NCI-H345 treated with DMSO at 0.1 percent for 48 hours (cell line): ENCODE measurements at regions not wholly inside any gene's neighbourhood (a gene's known extent, or its start where the extent isn't known, plus 50 kb on each side); places are given as distances from the start of the nearest gene placed in this dataset.
"Not testable (repeated sequence)": the region's sequence is repeated elsewhere in the genome, so short reads cannot be mapped to it uniquely, and the experiment has no call there.

Source experiments
- DNase-seq: peaks from one replicate; lab custom pipeline; 2025; ENCODE audit not compliant: unreplicated experiment; lab: John Stamatoyannopoulos, UW

DNA sequence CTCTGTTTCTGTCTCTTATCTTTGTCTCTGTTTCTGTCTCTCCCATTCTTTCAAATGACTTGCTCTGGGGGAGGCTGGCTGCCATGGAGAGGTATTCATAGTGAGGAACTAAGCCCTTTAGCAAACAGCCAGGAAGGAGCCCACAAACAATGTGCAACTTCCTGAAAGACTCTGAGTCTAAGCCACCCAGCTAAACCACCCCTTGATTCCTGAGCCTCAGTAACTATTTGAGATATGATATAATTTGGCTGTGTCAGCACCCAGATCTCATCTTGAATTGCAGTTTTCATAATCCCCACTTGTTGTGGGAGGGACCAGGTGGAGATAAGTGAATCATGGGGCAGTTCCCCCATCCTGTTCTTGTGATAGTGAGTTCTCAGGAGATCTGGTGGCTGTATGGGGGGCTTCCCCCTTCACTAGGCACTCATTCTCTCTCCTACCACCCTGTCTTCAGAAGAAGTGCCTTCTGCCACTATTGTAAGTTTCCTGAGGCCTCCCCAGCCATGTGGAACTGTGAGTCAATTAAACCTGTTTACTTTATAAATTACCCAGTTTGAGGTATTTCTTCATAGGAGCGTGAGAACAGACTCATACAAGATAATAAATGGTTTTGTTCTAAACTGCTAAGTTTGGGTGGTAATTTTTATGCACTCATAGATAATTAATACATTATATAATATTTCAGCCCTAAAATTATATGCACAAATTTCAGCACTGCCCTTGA is 121.2 kb upstream of the FOXP2 start:
- no peak for DNase-seq

DNA sequence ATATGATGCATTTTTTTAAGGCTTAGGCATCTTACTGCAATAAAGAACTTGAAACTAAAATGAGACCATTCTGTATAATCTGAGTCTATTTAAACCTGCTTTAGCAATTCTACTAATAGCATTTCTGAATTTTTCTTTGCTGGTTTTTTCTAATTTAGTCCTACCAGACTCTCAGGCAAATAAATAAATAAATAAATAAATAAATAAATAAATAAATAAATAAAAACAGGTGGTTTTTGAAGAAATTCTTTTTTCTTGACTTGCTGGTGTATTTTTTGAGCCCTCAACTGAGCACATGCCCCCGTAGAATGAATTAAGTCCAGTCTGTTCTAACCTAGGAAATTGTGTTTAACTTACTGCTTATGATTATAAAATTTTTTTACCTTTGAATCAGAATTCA is 134.7 kb upstream of the FOXP2 start:
- DNase-seq = no peak

DNA sequence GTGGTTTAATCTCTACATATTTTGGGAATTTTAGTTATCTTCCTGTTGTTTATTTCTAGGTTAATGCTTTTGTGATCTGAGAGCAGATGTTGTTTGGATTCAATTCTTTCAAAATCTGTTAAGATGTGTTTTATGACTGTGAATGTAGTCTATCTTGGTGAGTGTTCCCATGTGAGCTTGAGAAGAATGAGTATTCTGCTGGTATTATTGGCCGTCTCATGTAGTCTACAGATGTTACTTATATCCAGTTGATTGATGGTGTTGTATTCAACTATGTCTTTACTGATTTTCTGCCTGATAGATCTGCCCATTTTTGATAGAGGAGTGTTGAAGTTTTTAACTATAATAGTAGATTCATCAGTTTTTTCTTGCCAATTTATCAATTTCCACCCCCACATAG is 141.4 kb upstream of the FOXP2 start:
- no peak for DNase-seq

DNA sequence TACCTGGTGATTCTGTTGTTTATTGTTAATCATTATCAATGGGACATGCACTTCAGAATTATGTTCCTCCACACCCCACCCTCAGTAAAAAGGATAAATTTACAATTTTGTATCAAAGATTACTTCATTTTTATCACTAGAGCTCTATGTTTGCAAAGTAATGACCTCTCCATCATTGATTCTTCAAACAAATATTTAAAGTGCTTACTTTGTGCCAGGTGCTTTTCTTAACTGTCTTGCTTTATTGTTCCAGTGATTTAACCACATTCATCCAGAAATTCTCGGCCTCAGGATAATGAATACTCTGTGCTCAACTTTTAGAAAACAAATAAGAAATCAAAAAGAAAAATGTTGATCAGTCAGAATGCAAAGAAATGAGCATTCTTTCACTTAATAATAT is 144.9 kb upstream of the FOXP2 start:
- no peak for DNase-seq

DNA sequence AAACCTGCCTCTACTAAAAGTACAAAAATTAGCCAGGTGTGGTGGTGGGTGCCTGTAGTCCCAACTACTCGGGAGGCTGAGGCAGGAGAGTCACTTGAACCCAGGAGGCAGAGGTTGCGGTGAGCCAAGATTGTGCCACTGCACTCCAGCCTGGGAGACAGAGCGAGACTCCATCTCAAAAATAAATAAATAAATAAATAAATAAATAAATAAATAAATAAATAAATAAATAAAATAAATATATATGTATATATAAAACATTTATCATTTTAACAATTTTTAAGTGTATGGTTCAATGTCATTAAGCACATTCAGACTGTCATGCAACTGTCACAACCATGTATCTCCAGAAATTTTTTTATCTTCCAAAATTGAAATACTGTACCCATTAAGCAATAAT is 147.1 kb upstream of the FOXP2 start:
- not testable (repeated sequence) for DNase-seq

DNA sequence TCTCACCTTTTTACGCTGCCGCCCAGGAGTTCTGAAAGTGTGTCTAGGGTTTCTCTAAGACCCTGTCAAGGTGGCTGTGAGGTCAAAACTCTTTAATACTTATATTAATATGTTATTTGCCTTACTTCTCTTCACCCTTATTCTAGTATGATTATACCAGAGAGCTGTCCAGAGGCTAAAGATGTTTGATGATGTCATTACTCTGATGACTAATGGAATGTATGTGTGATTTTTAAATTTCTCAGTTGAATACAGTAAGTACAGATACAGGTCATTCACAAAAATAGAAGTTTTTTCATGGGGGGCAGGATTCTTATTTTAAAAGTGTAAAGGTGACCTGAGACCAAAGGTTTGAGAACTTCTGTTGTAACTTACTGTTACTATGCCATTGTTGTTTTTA is 150.6 kb upstream of the FOXP2 start:
- DNase-seq = no peak

DNA sequence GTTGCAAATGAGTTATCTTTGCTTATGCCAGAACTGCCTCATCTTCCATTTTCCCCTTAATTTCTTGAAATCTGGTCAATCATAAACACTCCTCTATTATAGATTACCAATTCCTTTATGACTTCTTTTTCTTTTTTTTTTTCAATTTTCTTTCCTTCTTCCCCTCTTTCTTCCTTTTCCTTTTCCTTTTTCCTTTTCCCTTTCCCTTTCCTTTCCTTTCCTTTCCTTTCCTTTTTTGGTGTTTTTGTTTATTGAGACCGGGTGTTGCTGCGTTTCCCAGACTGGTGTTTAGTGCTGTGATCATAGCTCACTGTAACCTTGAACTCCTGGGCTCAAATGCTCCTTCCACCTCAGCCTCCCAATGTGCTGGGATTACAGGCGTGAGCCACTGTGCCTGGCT is 151.4 kb upstream of the FOXP2 start:
- DNase-seq = no peak

DNA sequence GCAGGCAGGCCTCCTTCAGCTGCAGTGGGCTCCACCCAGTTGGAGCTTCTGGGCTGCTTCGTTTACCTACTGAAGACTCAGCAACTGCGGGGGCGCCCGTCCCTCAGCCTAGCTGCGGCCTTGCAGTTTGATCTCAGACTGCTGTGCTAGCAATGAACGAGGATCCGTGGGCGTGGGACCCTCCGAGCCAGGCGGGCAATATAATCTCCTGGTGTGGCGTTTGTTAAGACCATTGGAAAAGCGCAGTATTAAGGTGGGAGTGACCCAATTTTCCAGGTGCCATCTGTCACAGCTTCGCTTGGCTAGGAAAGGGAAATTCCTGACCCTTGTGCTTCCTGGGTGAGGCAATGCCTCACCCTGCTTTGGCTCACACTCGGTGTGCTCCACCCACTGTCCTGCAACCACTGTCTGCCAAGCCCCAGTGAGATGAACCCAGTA is 159.2 kb upstream of the FOXP2 start:
- DNase-seq = no peak

DNA sequence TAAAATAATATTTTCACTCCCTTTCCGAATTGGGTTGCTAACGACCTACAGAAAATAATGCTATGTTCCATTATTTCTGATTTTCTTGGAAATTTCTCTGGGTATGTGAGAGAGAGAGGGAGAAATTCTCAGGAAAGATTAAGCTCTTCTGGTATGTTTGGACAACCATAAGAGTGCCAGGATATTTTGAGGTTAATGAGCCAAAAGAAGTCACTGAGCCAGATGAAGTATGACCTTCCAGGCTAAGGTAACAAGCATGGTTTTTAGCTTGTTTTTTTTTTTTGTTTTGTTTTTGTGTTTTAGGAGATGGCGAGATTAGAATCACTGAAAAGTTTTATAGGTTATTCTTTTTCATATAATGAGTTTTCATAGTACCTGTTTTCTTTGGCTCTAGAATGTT is 171.0 kb upstream of the FOXP2 start:
- no peak for DNase-seq

DNA sequence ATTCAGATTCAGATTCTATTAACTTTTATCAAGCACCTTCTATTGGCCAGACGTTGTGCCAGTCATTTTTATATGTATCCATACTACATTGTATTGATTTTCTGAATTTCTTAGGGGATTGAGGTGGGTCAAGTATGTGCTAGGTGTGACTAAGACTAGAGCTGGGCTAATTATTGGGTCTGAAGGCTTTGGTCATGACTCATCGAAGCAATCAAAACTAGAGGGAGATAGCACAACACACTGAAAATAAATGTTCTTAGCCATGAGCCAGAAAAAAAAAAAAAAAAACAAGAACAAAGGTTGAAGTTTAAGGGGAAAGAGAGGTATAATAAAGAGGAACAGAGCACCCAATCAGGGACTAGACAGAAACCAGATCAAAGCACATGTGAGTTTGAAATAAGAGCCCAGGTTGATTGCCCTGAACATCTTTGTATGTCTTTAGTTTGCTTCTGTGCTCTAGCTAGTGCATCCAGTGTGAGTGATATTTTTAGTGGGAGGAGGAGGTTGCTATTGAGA is 171.6 kb upstream of the FOXP2 start:
- DNase-seq = no peak

DNA sequence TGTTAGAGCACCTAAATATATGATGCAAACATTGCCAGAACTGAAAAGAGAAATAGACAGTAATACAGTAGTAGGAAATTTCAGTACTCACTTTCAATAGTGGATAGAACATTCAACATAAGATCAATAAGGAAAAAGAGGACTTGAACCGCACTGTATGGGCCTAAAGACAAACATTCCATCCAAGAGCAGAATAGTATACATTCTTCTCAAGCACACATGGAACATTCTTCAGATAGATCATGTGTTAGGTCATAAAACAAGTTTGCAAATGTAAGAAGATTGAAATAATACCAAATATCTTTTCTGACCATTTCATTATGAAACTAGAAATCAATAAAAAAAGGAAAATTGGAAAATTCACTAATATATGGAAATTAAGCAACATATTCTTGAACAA is 185.4 kb upstream of the FOXP2 start:
- no peak for DNase-seq

DNA sequence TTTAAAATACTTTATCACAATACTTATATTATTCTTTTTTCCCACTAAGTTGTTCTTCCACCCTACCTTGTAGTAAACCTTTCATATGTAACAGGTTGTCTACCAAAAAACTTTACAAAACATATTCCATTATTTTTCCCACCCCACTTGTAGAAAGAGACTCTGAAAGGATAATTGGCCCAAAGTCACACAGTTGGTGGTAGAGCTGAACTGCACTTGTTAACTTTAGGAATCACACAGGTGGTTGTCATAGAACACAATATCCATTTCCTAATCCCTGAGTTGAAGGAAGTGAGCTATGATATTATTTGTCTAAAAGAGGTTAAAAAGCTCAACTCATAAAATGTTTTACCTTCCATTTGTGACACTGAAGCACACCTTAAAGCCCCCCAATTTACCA is 188.8 kb upstream of the FOXP2 start:
- DNase-seq = no peak

DNA sequence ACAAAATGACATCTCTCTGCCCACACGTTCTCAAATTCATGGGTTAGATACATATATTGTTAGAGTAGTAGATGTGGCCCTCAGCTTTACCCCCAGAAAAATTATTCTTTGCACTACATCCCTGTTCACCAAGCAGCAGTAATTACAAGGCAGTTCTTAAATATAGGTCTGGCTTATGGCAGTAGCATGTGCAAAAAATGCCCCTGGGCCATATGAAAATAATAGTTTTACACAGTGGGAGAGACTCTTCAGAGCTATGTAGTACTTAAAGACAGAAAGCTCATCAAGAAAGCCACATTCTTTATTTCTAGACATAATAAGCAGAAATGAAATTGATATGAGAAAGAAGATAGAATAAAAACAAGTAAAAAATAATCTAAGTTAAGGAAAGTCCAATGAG is 196.3 kb upstream of the FOXP2 start:
- no peak for DNase-seq

DNA sequence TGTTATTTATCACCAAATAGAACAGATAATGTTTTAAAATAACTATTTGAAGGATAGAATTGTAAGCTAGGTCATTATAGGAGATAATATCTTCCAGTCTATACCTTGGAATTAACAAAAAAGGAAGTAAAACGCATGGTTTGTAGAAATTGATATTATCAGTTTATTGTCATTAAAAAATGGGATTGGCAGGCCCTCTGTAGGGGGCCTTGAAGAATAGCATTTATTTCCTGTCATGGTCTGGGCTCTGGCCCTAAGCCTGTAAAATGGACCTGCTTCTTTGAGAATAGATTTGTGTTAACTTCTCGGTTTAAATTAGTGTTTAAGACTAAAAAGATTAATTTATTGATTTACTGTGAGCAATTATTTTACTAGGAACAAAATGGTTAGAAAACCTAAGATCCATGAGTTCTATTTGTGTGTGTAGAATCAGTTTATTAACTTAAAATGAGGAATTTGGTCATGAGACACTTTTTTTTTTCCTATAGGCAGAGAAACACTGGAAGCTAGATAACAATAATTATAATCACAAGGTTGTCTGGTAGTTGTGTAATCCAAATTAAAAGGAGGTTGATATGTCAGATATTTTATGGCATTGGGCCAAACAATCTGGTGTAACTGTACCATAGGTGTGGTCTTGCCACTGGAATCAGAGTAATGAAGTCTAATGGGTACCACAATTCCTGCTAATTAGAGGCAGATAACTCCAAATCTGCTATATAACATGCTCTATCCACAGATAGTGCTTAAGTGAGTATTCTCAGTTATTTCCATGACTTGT is 197.4 kb upstream of the FOXP2 start:
- DNase-seq = no peak

DNA sequence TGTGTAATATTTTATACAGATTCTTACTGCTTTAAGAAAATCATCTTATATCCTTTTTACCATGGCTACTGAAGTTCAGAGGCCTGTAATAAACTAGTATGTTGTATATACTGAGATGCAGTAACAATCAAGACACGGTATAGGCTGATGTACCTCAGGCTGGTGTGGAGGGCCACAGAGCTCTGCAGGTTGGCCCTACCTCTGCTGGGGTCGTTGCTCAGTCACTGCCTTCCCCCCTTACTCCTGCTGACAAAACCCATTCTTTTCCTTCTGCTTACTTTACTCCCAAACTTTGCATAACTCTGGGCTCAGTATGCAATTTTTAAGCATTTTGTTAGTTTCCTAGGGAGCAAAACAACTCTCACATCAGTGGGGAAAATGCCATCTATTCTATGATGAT is 200.1 kb upstream of the FOXP2 start:
- DNase-seq = no peak

DNA sequence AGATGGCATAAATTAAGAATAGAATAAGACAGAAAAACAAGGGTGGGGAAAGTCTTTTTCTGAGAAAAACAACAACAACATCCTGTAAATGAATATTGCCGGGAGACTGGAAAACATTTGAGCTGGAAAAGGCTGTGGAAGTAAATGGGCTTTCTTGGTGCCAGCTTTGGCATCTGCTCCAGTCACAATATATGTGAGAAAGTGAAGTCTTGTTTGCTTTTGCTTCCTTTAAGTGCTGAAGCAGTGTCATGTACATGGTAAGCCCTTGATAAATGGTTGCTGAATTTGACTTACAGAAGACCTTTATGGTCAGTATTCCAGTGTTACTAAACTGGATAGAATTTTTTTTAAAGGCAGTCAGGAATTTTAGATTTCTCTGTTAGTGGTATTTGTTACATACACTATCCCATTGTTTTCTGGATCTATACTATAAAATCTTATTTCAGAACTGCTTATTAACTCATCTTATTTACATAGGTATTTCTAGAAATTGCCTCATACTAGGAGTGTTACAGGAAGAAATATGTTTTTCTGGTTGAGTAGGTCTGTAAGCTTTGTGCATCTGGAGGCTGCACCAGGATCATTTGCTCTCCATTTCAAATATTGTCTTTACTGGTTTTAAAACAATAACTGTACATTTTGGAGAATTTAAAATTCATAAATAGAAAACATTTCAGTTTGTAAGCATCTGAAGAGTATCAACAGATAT is 201.7 kb upstream of the FOXP2 start:
- DNase-seq = no peak

DNA sequence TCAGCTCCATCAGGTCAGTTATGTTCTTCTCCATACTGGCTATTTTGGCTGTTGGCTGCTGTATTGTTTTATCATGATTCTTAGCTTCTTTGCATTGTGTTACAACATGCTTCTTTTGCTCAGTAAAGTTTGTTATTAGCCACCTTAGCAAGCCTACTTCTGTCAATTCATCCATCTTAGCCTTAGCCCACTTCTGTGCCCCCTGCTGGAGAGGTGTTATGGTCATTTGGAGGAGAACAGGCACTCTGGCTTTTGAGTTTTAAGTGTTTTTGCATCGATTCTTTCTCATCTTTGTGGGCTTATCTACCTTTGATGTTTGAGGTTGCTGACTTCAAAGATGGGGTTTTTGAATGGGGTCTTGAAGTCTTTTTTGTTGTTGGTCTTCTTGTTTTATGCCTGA is 204.6 kb upstream of the FOXP2 start:
- DNase-seq = no peak

DNA sequence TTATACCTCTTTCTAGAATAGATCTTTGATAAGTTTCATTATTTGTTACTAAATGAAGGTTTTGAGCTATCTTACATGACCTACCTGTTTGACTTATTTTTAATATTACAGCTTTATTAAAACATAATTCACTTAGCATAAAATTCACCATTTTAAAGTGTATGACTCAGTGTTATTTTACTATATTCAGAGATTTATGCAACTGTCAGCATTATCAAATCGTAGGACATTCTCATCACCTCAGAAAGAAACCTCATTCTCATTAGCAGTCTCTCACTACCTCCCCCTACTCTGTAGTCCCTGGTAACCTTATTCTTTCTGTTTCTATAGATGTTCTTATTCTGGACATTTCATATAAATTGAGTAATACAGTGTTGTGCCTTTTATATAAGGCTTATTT is 207.9 kb upstream of the FOXP2 start:
- DNase-seq = no peak

DNA sequence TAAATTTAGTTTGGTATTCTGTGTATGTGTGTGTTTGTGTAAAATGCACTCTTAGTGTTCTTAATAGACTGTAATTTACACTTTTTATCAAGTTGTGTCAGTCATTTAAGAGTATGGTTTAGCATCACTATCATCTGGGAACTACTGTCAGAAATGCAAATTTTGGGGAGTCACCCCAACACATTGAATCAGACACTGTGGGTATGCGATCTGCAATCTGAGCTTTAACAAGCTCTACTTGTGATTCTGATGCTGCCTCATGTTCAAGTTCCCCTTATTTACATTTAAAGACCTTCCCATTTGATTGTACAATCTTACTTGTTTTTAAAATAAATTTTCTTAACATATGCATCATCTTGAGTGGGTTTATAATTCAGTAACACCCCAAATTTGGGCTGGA is 218.1 kb upstream of the FOXP2 start:
- no peak for DNase-seq

DNA sequence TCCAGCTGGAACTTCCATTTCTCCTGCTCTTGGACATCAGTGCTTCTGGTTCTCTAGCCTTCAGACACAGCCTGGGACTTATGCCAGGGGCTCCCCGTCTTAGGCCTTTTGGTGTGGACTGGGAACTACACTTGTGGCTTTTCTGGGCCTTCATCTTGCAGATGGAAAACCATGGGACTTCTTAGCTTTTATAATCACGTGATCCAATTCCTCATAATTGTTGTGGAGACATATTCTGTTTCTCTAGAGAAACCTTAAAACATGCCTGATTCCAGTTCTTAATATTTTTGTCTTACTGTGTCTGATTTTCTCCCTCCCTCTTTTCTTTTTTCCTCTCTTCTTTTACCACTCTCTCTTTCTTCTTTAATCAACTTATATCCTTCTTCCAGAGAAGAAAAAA is 224.2 kb upstream of the FOXP2 start:
- no peak for DNase-seq

DNA sequence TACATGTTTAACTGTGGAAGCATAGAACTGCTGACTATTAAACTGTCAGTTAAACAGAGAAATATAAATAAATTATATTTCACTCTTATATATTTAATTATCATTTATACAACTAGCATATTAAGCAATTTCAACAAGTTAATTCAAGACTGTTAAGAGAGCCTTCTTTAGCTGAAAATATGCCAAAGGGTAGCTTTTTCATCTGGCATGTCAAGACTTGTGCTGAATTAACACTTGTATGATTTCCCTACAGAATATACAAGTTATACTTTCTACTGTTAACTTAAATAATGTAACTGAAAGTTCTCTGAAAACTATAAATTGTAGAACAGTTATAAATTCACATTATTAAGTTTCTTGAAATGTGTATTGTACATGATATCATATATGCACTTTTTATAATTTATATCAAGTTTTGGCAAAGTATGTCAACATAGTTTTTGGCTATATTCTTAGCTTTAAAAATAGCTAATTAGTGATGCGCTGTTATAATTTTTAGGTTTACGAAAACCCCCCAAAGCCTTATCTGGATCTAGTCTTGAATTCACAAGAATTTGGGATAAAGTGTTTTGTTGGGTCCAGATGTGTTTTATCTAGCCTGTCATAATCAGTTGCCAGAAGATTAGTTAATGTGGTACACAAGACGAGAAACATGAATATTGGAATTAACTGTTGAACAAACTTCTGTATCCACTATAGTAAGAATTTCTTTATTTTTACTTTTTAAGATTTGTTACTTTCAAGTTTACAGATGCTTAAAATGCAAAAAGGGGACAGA is 231.1 kb upstream of the FOXP2 start:
- no peak for DNase-seq
